Activated CD4-positive, alpha-beta T cell treated with anti-CD3 and anti-CD28 coated beads, Interleukin-2, Interleukin-6, amounts not matched to agents 100 ng/mL and 50 ng/mL, durations not matched to agents 16 hours and 8 hours (primary cell): ENCODE measurements at regions not wholly inside any gene's neighbourhood (a gene's known extent, or its start where the extent isn't known, plus 50 kb on each side); places are given as distances from the start of the nearest gene placed in this dataset.
"Not testable (repeated sequence)": the region's sequence is repeated elsewhere in the genome, so short reads cannot be mapped to it uniquely, and the experiment has no call there.

Source experiments
- DNase-seq: peaks from one replicate; pipeline ENCODE4 v3.0.0-alpha.2; 2020

- DNase-seq = no peak
Measured at GRCh38 chr7:36040679-36041078, 112.4 kb upstream of the EEPD1 start.

DNA sequence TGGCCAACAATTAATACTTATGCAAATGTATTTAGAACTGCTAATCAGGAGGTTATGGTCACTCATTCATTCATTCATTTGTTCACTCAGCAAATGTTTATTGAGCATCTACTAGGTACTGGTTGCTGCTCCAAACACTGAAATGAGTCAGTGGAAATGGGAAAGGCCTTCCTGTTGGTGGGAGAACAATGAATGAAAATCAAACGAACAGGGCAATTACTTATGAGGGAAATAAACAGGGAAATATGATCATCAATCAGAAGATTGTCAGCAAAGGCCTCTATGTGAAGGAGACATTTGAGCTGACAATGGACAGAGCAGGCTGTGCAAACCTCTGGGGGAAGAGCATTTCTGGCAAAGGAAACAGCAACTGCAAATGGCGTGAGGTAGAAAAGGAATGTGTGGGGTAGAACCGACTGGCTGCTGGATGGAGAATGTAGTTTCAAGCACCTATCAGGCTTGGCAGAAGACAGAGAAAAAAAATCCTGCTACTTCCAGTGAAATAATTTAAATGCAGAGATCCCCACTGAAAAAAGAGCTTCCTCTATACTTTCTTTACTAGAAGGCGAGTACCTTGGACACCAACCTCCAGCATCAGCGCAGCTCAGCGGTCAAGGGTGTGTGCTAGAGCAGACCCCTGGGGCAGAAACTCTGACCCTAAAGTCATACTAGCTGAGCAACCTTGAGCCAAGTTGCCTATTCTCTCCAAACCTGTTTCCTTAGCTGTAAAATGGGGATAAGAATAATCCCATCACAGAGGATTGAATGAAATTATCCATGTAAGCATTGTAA is 108.8 kb upstream of the EEPD1 start:
- DNase-seq = no peak

DNA sequence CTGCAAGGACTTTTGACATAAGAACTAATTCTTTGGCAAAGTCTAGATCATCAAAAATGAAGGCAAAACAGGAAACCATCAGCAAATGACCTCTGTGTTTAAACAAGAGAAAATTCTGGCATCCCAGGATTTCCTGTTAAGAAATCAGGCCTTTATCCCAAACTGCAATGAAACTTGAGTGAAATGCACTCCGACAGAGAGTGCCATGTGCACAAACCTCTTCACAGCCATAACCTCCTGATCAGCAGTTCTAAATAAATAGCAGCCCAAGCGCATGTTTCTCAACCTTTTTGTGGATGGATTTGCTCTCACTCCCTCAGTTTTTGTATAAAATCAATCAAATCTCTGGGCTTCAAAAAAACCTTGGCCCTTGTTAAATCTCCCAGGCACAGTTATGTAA is 107.7 kb upstream of the EEPD1 start:
- no peak for DNase-seq

- DNase-seq = no peak
Measured at GRCh38 chr7:36045830-36046341, 107.2 kb upstream of the EEPD1 start.

DNA sequence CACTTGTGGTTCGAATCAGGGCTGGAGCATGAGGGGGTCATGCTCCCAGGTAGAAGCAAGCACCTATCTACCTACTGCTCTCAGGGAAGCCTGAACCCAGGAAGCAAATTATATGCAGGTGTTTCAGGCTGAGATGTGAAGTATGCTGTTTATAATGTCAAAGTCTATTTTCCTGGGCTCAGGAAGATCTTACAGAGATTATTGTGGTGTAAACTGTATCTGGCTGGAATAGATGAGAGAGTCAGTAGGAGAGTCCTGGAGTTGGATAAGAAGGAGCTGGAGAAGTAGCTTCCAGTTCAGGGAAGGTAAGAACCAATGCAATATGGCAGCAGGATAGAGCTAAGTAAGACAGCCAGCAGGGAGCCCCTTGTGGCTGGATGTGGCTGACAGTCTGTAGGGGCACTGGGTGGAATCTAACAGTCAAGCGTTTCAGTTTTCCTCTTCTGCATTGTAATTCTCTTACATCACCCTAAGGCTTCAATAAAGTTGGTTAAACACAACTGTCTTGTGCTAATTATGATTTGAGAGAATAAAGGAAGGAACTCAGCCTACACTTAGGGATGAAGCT is 105.9 kb upstream of the EEPD1 start:
- no peak for DNase-seq

DNA sequence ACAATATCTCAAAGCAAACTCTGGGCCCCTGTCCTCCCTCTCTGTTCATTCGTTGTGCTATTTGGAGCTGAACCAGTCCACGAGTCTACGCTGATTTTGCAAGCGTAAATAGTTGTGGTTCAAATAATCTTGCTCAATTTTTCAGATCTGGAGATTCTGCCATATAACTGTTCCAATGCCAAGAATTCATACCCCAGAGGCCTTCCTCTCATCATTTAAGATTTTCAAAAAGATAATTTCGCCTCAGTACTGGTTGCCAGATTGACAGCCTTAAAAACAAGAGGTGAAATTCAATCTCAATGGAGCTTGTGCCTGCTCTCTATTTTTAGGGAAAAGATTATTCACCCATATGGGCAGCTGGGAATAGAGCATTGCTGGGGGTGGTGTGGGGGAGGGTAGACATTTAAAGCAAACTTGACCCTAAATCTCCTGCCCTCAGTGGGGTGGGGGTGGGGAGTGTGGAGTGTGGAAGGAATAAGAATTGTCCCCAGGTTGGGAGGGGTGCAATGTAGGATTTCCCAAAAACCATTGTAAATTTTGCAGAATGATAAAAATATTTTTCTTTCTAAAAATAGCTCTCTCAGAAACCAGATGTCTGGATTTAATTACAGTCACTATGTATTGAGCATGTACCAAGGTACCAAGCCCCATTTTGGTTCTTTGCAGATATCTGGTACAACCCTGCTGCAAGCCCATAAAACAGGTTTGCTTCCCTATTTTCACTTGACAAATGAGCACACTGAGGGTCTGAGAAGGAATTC is 104.7 kb upstream of the EEPD1 start:
- DNase-seq = no peak

GRCh38 chr7:36048902-36049240 is 104.2 kb upstream of the EEPD1 start:
- no peak for DNase-seq

GRCh38 chr7:36051501-36051900 is 101.6 kb upstream of the EEPD1 start:
- no peak for DNase-seq

- DNase-seq = no peak
Measured at GRCh38 chr7:36053589-36053988, 99.5 kb upstream of the EEPD1 start.

GRCh38 chr7:36054637-36055036 is 98.4 kb upstream of the EEPD1 start:
- DNase-seq = no peak

GRCh38 chr7:36055207-36055606 is 97.8 kb upstream of the EEPD1 start:
- no peak for DNase-seq

DNA sequence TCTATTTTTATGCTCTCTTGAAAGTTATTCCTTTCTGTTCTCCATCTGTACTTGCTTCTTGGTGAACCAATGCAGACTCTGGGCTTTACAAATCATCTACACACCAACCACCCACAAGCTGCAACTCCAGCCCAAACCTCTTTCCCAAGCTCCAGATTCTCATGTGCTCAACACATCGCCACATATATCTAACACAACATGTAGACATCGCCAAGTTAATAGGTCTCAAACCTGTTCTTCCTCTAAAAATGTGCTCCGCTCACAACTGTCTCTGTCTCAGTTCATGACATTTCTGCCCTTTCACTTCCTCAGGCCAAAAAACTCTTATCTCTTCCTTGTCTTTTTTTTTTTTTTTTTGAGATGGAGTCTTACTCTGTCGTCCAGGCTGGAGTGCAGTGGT is 95.7 kb upstream of the EEPD1 start:
- DNase-seq = no peak

DNA sequence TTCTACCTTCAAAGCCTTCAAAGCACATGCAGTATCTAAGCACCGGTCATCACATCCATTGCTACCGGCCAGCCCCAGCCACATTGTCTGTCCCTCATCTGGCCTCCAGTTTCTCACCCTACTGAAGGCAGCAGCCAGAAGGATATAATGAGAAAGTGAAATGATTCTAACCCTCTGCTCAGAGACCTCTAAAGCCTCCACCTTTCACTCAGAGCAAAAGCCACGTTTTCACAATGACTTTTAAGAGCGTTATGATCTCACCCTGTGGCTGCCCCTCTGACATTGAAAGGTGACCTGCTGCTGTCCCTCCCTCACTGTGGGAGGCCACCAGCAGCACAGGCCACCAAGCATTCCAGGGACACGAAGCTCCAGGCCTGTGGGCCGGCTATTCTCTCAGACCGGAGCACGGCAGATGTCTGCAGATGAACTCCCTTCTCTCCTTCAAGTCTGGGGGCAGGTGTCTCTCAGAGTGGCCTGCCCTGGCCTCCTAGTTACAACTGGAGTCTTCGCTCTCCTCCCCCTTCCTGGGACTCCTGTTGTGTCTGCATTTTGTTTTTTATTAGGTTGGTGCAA is 94.9 kb upstream of the EEPD1 start:
- DNase-seq = no peak

DNA sequence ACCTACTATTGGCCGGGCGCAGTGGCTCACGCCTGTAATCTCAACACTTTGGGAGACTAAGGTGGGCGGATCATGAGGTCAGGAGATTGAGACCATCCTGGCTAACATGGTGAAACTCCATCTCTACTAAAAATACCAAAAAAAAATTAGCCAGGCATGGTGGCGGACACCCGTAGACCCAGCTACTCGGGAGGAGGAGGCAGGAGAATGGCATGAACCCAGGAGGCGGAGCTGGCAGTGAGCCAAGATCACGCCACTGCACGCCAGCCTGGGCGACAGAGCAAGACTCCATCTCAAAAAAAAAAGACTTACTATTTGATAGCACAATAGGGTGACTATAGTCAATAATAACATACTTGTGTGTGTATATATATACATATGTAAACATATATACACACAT is 92.7 kb upstream of the EEPD1 start:
- DNase-seq = not testable (repeated sequence)

DNA sequence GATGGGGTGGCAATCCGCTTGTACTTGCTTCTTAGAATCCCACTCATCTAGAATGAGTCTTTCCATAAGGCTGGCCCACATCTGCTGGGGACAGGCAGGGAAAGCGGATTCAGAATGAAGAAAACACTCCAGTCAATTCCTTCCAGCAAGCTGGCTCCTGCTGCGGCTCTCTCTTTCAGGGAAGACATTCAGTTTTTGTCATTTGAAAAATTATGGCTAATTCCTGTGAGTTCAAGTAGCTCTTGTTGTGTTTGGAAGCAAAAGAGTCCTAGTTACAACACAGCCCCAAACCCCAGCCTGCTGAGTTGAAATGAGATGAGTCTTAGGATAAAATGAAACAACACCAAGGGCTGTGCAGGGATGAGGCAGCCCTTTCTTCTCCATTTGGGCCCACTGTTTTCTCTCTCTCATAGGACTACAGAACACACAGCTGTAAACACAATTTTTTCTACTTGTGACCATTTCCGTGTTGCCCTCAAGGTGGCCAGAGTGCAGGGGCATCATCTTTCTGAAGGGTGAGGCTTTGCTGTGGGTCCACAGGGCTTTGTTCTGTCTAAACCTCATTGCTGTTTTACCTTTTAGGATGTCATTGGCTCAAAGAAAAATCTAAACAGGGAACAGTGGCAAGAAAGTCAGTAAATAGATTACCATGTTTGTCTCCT is 90.8 kb upstream of the EEPD1 start:
- no peak for DNase-seq

DNA sequence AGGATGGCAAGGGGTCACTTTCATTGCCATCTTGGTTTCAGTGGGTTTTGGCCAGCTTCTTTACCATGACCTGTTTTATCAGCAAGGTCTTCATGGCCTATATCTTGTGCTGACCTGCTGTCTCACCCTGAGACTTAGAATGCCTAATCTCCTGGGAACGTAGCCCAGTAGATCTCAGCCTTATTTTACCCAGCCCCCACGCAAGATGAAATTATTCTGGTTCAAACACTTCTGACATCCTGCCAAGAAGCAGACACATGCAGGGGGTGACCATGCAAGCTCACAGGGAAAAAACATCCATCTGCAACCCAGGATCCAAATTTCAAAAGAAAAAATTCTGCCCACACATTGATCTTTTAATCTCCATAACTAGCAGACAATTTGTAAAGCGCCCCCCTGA is 88.4 kb upstream of the EEPD1 start:
- no peak for DNase-seq

- not testable (repeated sequence) for DNase-seq
Measured at GRCh38 chr7:36065563-36066342, 87.3 kb upstream of the EEPD1 start.

GRCh38 chr7:36066343-36066664 is 86.8 kb upstream of the EEPD1 start:
- DNase-seq = no peak

GRCh38 chr7:36070230-36070629 is 82.8 kb upstream of the EEPD1 start:
- DNase-seq = no peak

- no peak for DNase-seq
Measured at GRCh38 chr7:36071605-36072004, 81.4 kb upstream of the EEPD1 start.

DNA sequence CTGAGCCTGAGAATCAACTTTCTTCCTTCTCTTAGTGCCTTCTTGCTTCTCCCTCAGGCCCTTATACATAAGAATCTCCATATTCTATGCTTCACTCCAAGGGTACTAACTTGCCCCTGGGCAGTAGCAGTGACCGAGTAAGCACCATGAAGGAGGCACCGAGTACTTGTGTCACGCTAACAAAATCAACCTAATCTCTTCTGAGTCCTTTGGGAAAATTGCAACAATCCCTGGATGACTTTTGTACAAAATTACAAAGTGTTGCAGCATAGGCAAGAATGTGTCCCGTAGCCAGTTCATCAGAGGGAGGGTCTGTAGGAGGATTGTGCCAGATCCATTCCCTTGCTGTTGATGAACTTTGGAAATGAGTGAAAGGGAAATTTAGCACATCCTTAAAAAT is 80.4 kb upstream of the EEPD1 start:
- DNase-seq = no peak

GRCh38 chr7:36075561-36075960 is 77.5 kb upstream of the EEPD1 start:
- no peak for DNase-seq

- no peak for DNase-seq
Measured at GRCh38 chr7:36076074-36076473, 77.0 kb upstream of the EEPD1 start.
